ENCODE measurements at regions not wholly inside any gene's neighbourhood (a gene's known extent, or its start where the extent isn't known, plus 50 kb on each side); places are given as distances from the start of the nearest gene placed in this dataset.
"Not testable (repeated sequence)": the region's sequence is repeated elsewhere in the genome, so short reads cannot be mapped to it uniquely, and the experiment has no call there.

DNA sequence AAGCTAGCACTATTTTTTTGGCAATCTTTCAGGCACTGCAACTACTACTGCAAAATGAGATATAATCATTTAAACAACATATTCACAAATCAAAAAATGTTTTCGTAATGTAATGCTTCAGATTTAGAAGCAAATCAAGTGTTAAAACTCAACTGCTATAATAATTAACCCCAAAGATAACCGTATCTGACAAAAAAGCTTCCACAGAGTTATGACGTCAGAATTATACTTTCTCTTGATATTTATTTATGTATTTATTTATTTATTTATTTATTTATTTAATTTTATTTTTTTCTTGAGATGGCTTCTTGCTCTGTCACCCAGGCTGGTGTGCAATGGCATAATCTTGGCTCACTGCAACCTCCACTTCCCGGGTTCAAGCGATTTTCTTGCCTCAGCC lies 341.1 kb upstream of the DEFB115 start:
- H3F3A ChIP-seq (ENCODE audit: low read length, unreplicated experiment); H3K4me2 ChIP-seq (ENCODE audit: low read length); H3K4me1 ChIP-seq (ENCODE audit: insufficient read depth, low read length); H2AFZ ChIP-seq (ENCODE audit: low read length); H3K27me3 ChIP-seq (ENCODE audit: low read length); BruUV-seq (replicated peaks); DNase-seq; POLR2A ChIA-PET (ENCODE audit: unreplicated experiment); H3K79me2 ChIP-seq (ENCODE audit: low read length); H3K27ac ChIP-seq (ENCODE audit: low read length); intact Hi-C loops (cut with micrococcal nuclease); H3K9me2 ChIP-seq (replicated peaks; ENCODE audit: low read length); H4K20me1 ChIP-seq (ENCODE audit: low read length); H3K9ac ChIP-seq (ENCODE audit: low read length); H3K36me3 ChIP-seq (ENCODE audit: low read depth, low read length); H3K4me3 ChIP-seq (ENCODE audit: low read length); CTCF ChIA-PET; H3K9me3 ChIP-seq (ENCODE audit: low read length); ATAC-seq: not testable (repeated sequence)

DNA sequence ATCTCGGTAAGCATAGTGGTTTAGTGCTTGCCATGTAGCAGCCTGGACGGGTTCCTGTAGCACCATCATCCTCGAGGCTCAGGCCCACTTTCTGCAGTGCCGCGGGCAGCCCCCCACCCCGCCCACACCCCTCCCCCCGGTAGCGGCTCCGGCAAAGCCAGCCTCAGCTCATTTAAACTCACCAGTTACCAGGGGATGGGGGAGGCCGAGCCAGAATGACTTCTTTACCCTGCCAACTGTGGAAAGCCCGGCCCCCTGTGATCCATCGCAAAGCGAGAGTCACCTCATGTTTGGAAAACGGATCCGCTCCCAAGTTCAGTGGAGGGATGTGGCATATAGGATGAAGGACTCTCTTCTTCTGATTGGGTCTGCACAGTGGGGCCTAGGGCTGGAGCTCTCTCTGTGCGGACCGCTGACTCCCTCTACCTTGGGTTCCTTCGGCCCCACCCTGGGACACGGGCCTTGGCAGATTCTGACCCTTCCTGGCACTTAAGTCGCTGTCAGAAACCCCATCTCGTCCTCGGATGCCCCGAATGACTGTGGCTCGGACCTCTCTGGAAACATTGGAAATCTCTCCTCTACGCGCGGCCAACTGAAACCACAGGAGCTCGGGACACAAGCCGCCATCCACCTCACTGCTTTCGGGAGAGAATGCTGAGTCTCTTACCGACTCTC lies 337.8 kb upstream of the DEFB115 start:
- Histone ChIP-seq H3F3A (ENCODE audit: low read length, unreplicated experiment) (no peaks in the 10 kb centered on the region), H3K27ac (ENCODE audit: low read length) (no peak overlapping the region), H3K36me3 (ENCODE audit: low read depth, low read length) (no peaks in the 10 kb centered on the region), H3K4me2 (ENCODE audit: low read length) (no peak overlapping the region), H3K9me3 (ENCODE audit: low read length) (no peaks in the 10 kb centered on the region), H3K9ac (ENCODE audit: low read length) (no peak overlapping the region), H3K4me3 (ENCODE audit: low read length) (no peak overlapping the region), H4K20me1 (ENCODE audit: low read length) (no peaks in the 10 kb centered on the region), H3K9me2 (replicated peaks; ENCODE audit: low read length) (no peaks in the 10 kb centered on the region), H3K4me1 (ENCODE audit: insufficient read depth, low read length) (no peaks in the 10 kb centered on the region), H3K27me3 (ENCODE audit: low read length) (no peaks in the 10 kb centered on the region), H3K79me2 (ENCODE audit: low read length) (no peaks in the 10 kb centered on the region), H2AFZ (ENCODE audit: low read length) (no peak overlapping the region)
- TF ChIP-seq EZH2phosphoT487 (IDR thresholded peaks at IDR 0.05; ENCODE audit: borderline replicate concordance, low read length), result no peak
- ChIA-PET CTCF (no interaction called here), POLR2A (ENCODE audit: unreplicated experiment) (no interaction called here)
- intact Hi-C loops (cut with micrococcal nuclease), result no loop called here
- ATAC-seq (no peak), DNase-seq (no peak)
- BruUV-seq (replicated peaks), result no TSS peak

DNA sequence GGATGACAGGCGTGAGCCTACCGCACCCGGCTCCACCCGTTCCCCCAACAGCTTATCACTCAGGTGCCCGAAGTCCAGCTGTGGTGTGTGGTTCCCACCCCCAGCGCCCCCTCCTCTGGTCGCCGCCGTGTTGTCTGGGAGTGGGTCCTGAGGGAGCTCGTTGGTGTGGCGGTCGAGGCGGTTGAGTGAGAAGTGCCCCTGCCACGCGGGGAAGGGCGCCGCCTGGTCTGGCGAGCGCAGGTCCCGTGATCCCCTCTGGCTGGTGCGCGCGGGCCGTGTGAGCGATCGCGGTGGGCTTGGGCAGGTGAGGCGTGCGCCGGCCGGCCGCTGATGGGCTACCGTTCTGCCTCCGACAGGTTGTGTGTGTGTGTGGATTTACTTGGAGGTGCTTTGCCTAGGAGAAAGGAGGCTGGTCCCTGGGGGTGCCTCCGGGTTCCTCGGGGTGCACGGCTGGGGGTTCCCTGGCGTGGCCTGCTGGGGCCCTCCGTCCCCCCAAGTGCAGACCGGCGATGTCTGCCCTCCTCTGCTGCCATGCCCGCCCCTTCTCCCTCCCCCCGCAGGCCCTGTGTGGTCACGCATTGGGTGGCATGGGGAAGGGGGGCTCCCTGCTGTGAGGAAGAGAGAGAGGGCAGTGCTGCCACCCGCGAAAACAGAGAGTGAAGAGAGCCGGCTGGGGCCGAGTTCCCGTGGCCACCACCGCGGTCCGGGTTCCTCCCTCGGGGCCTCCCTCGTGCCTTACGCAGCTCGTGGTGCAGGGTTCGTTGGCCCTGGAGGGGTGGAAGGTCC lies 336.0 kb upstream of the DEFB115 start:
- H3K9ac ChIP-seq (ENCODE audit: low read length), result no peak overlapping the region
- DNase-seq (no peak), ATAC-seq (no peak)
- no peaks in the 10 kb centered on the region for H3K9me2 ChIP-seq (replicated peaks; ENCODE audit: low read length)
- no peak overlapping the region for H3K4me2 ChIP-seq (ENCODE audit: low read length)
- intact Hi-C loops (cut with micrococcal nuclease), result no loop called here
- TF ChIP-seq EZH2phosphoT487 (IDR thresholded peaks at IDR 0.05; ENCODE audit: borderline replicate concordance, low read length) (no peak), EZH2 (IDR thresholded peaks at IDR 0.05; ENCODE audit: low read length, unreplicated experiment) (no peak)
- H4K20me1 ChIP-seq (ENCODE audit: low read length), result no peaks in the 10 kb centered on the region
- H3K27ac ChIP-seq (ENCODE audit: low read length), result no peak overlapping the region
- H3K36me3 ChIP-seq (ENCODE audit: low read depth, low read length), result no peaks in the 10 kb centered on the region
- H3K9me3 ChIP-seq (ENCODE audit: low read length), result no peaks in the 10 kb centered on the region
- no TSS peak for BruUV-seq (replicated peaks)
- no peaks in the 10 kb centered on the region for H3K4me1 ChIP-seq (ENCODE audit: insufficient read depth, low read length)
- no peaks in the 10 kb centered on the region for H3F3A ChIP-seq (ENCODE audit: low read length, unreplicated experiment)
- ChIA-PET CTCF (no interaction called here), POLR2A (ENCODE audit: unreplicated experiment) (no interaction called here)
- H3K79me2 ChIP-seq (ENCODE audit: low read length), result no peaks in the 10 kb centered on the region
- no peaks in the 10 kb centered on the region for H3K27me3 ChIP-seq (ENCODE audit: low read length)
- H2AFZ ChIP-seq (ENCODE audit: low read length), result no peak overlapping the region
- H3K4me3 ChIP-seq (ENCODE audit: low read length), result no peak overlapping the region

DNA sequence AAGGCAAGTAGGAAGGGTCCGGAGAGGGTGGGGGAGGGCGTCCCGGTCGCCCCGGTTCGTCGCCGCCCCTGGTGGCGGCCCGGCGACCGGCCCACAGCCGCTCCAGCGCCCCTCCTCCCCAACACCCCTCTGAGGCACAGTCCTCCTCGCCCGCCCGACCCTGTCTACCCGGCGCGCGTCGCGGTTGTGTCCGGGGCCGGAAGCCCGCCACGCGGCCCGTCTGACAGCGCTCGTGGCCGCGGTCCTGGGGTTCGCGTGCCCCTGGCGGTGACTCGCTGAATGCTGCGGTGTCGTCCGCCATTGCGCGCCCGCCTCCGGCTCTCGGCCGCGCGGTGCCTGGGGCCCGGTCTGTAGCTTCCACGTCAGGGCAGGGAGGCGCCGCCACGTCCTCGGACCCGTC lies 335.3 kb upstream of the DEFB115 start:
- no peaks in the 10 kb centered on the region for H4K20me1 ChIP-seq (ENCODE audit: low read length)
- H3K4me1 ChIP-seq (ENCODE audit: insufficient read depth, low read length), result no peaks in the 10 kb centered on the region
- H3F3A ChIP-seq (ENCODE audit: low read length, unreplicated experiment), result no peaks in the 10 kb centered on the region
- H2AFZ ChIP-seq (ENCODE audit: low read length), result no peak overlapping the region
- no peak overlapping the region for H3K4me2 ChIP-seq (ENCODE audit: low read length)
- no peak overlapping the region for H3K27ac ChIP-seq (ENCODE audit: low read length)
- ChIA-PET CTCF (no interaction called here), POLR2A (ENCODE audit: unreplicated experiment) (no interaction called here)
- no peaks in the 10 kb centered on the region for H3K9me2 ChIP-seq (replicated peaks; ENCODE audit: low read length)
- DNase-seq (no peak), ATAC-seq (no peak)
- no TSS peak for BruUV-seq (replicated peaks)
- H3K36me3 ChIP-seq (ENCODE audit: low read depth, low read length), result no peaks in the 10 kb centered on the region
- no peaks in the 10 kb centered on the region for H3K27me3 ChIP-seq (ENCODE audit: low read length)
- TF ChIP-seq CTCF (conservative IDR thresholded peaks at IDR 0.05; ENCODE audit: low read depth, low read length) (no peak), EZH2phosphoT487 (IDR thresholded peaks at IDR 0.05; ENCODE audit: borderline replicate concordance, low read length) (no peak), EZH2 (IDR thresholded peaks at IDR 0.05; ENCODE audit: low read length, unreplicated experiment) (no peak)
- no peak overlapping the region for H3K9ac ChIP-seq (ENCODE audit: low read length)
- H3K79me2 ChIP-seq (ENCODE audit: low read length), result no peaks in the 10 kb centered on the region
- no peaks in the 10 kb centered on the region for H3K9me3 ChIP-seq (ENCODE audit: low read length)
- intact Hi-C loops (cut with micrococcal nuclease), result no loop called here
- H3K4me3 ChIP-seq (ENCODE audit: low read length), result no peak overlapping the region

Measured in PC-3 (cell line).